H4 (cell line): ENCODE measurements at regions not wholly inside any gene's neighbourhood (a gene's known extent, or its start where the extent isn't known, plus 50 kb on each side); places are given as distances from the start of the nearest gene placed in this dataset.
"Not testable (repeated sequence)": the region's sequence is repeated elsewhere in the genome, so short reads cannot be mapped to it uniquely, and the experiment has no call there.

Experiments
- DNase-seq: peaks from one replicate; pipeline ENCODE4 v3.0.0-alpha.2; 2015; ENCODE audit warnings: low spot score

- no peak for DNase-seq
These were observed 240.2 kb downstream of the NEBL start for GRCh38 chr10:20656886-20657285.

- DNase-seq = not testable (repeated sequence)
These were observed 244.7 kb downstream of the NEBL start for GRCh38 chr10:20652424-20652823.

GRCh38 chr10:20648263-20648874 lies 248.7 kb downstream of the NEBL start:
- no peak for DNase-seq

GRCh38 chr10:20647756-20648155 lies 249.4 kb downstream of the NEBL start:
- no peak for DNase-seq

- DNase-seq = no peak
These were observed 252.7 kb downstream of the NEBL start for GRCh38 chr10:20644421-20644820.

GRCh38 chr10:20641605-20642004 lies 255.5 kb downstream of the NEBL start:
- DNase-seq = no peak

GRCh38 chr10:20635570-20635969 lies 261.5 kb downstream of the NEBL start:
- no peak for DNase-seq

- no peak for DNase-seq
These were observed 262.3 kb downstream of the NEBL start for GRCh38 chr10:20634839-20635238.

GRCh38 chr10:20633714-20634113 lies 263.4 kb downstream of the NEBL start:
- DNase-seq = no peak

- DNase-seq = no peak
These were observed 264.4 kb downstream of the NEBL start for GRCh38 chr10:20632696-20633095.

GRCh38 chr10:20631229-20631628 lies 265.9 kb downstream of the NEBL start:
- no peak for DNase-seq

GRCh38 chr10:20630092-20630643 lies 266.9 kb downstream of the NEBL start:
- DNase-seq = no peak

GRCh38 chr10:20627946-20628507 lies 269.1 kb downstream of the NEBL start:
- no peak for DNase-seq

- DNase-seq = no peak
These were observed 270.0 kb downstream of the NEBL start for GRCh38 chr10:20627087-20627486.

GRCh38 chr10:20625868-20626267 lies 271.2 kb downstream of the NEBL start:
- no peak for DNase-seq

GRCh38 chr10:20624642-20625041 lies 272.5 kb downstream of the NEBL start:
- DNase-seq = no peak

- no peak for DNase-seq
These were observed 273.6 kb downstream of the NEBL start for GRCh38 chr10:20623546-20623945.

GRCh38 chr10:20622531-20623211 lies 274.4 kb downstream of the NEBL start:
- peak; percentile 83 for DNase-seq

- DNase-seq = no peak
These were observed 276.1 kb downstream of the NEBL start for GRCh38 chr10:20620981-20621380.

GRCh38 chr10:20618011-20618547 lies 279.0 kb downstream of the NEBL start:
- DNase-seq = no peak

- DNase-seq = no peak
These were observed 279.9 kb downstream of the NEBL start for GRCh38 chr10:20616918-20617810.
